ENCODE measurements at regions not wholly inside any gene's neighbourhood (a gene's known extent, or its start where the extent isn't known, plus 50 kb on each side); places are given as distances from the start of the nearest gene placed in this dataset.
A peak's percentile ranks its signal among the peaks of the same experiment; 100 is the strongest.

GRCh38 chr3:107062310-107062709 lies 314.9 kb upstream of the CCDC54 start:
- no peak for DNase-seq

- DNase-seq: no peak
These were observed 314.5 kb upstream of the CCDC54 start for GRCh38 chr3:107062787-107063186.

- no peak for DNase-seq
These were observed 313.9 kb upstream of the CCDC54 start for GRCh38 chr3:107063351-107063750.

- DNase-seq: peak; percentile 72
These were observed 312.7 kb upstream of the CCDC54 start for GRCh38 chr3:107064405-107065060.

GRCh38 chr3:107065094-107065861 lies 312.0 kb upstream of the CCDC54 start:
- no peak for DNase-seq

- no peak for DNase-seq
These were observed 309.8 kb upstream of the CCDC54 start for GRCh38 chr3:107067421-107067820.

- no peak for DNase-seq
These were observed 308.3 kb upstream of the CCDC54 start for GRCh38 chr3:107068980-107069379.

- no peak for DNase-seq
These were observed 300.3 kb upstream of the CCDC54 start for GRCh38 chr3:107076946-107077345.

- DNase-seq: no peak
These were observed 299.8 kb upstream of the CCDC54 start for GRCh38 chr3:107077391-107077790.

GRCh38 chr3:107082527-107082926 lies 294.7 kb upstream of the CCDC54 start:
- no peak for DNase-seq

- no peak for DNase-seq
These were observed 292.0 kb upstream of the CCDC54 start for GRCh38 chr3:107085261-107085660.

GRCh38 chr3:107092121-107092520 lies 285.1 kb upstream of the CCDC54 start:
- DNase-seq: no peak

GRCh38 chr3:107098864-107099263 lies 278.4 kb upstream of the CCDC54 start:
- no peak for DNase-seq

- no peak for DNase-seq
These were observed 277.1 kb upstream of the CCDC54 start for GRCh38 chr3:107100137-107100536.

- no peak for DNase-seq
These were observed 276.7 kb upstream of the CCDC54 start for GRCh38 chr3:107100573-107100972.

GRCh38 chr3:107103786-107104185 lies 273.5 kb upstream of the CCDC54 start:
- no peak for DNase-seq

GRCh38 chr3:107106316-107106715 lies 270.9 kb upstream of the CCDC54 start:
- no peak for DNase-seq

GRCh38 chr3:107106907-107107306 lies 270.3 kb upstream of the CCDC54 start:
- no peak for DNase-seq

- DNase-seq: no peak
These were observed 266.5 kb upstream of the CCDC54 start for GRCh38 chr3:107110596-107111305.

GRCh38 chr3:107111872-107112271 lies 265.4 kb upstream of the CCDC54 start:
- no peak for DNase-seq

GRCh38 chr3:107112356-107112755 lies 264.9 kb upstream of the CCDC54 start:
- DNase-seq: no peak

GRCh38 chr3:107116251-107116650 lies 261.0 kb upstream of the CCDC54 start:
- no peak for DNase-seq

GRCh38 chr3:107117156-107117555 lies 260.1 kb upstream of the CCDC54 start:
- DNase-seq: no peak

All from activated effector memory CD4-positive, alpha-beta T cell treated with anti-CD3 and anti-CD28 coated beads, Interleukin-2, amount 50 U/mL, for 16 hours (primary cell).